GM10248 (cell line): ENCODE measurements at regions not wholly inside any gene's neighbourhood (a gene's known extent, or its start where the extent isn't known, plus 50 kb on each side); places are given as distances from the start of the nearest gene placed in this dataset.

Source experiments
- CTCF ChIA-PET: fragments of 300-600 bp; sonication (Branson Sonifier 250); formaldehyde crosslinking; extraction: SDS; loops from one replicate; lab custom pipeline; 2021; ENCODE audit warnings: antibody characterized with exemption; lab: Yijun Ruan, JAX
- POLR2A ChIA-PET: fragments of 350-650 bp; sonication (Branson Sonifier 250); formaldehyde crosslinking; extraction: SDS; loops from one replicate; lab custom pipeline; 2020; ENCODE audit warnings: antibody characterized with exemption; lab: Yijun Ruan, JAX
- DNase-seq: peaks from one replicate; pipeline ENCODE4 v3.0.0; 2012; ENCODE audit errors: extremely low spot score
- TF ChIP-seq, protein P1 (sequence below): IDR thresholded peaks from 2 replicates; pipeline ENCODE4 v1.5.1; 2012; ENCODE audit warnings: mild to moderate bottlenecking, low read depth; ENCODE audit errors: extremely low read depth, missing control alignments, control extremely low read depth

DNA sequence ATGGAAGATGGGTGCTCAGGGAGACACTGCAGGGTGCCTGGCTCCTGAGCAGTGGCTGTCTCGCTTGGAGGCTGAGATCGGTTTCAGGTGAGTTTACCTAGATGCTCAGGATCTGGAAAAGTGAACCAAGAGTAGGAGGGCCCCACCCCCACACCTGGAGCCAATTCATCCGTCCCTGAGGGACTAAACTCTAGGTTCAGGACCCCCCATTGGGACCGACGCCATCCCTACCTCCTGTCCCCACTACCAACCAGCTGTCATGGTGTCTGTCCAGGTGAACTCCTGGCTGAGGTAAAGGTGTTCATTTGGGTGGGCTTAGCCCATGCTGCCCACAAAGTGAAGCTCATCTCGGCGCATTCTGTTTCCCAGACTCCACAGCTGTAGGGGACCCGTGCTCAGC lies 174.6 kb upstream of the PLPP4 start:
- ChIA-PET POLR2A (no interaction called here), CTCF (no interaction called here)
- TF ChIP-seq, protein P1, sequence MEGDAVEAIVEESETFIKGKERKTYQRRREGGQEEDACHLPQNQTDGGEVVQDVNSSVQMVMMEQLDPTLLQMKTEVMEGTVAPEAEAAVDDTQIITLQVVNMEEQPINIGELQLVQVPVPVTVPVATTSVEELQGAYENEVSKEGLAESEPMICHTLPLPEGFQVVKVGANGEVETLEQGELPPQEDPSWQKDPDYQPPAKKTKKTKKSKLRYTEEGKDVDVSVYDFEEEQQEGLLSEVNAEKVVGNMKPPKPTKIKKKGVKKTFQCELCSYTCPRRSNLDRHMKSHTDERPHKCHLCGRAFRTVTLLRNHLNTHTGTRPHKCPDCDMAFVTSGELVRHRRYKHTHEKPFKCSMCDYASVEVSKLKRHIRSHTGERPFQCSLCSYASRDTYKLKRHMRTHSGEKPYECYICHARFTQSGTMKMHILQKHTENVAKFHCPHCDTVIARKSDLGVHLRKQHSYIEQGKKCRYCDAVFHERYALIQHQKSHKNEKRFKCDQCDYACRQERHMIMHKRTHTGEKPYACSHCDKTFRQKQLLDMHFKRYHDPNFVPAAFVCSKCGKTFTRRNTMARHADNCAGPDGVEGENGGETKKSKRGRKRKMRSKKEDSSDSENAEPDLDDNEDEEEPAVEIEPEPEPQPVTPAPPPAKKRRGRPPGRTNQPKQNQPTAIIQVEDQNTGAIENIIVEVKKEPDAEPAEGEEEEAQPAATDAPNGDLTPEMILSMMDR = no peak
- DNase-seq = no peak

DNA sequence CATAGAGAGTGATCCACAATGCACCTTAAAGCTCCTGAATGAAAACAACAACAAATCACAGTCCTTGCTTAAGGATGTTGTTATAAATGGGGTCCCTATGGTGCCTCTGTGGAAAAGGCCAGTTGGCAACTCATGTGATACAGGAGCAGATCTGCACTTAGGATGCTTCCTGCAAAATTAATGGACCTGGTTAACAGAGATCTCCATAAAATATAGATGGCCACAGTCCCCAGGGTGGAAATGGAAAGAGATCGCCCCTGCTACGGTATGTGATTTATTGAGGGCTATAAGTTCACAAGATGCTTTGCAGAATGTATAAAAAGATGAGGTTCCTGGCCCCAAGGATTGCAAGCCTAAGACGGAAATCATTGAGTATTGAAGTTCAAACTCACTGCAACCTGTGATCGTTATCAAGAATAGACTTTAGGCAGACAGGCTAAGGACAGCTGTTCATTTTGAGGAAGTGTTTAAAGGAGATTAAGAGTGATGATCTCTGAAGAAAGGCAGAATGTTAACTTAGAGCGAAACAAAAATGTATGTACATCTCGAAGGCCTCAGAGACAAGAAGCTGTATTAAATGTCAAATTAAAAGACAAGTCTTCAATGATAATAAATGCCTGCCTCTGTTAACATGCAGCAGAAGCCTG lies 174.1 kb upstream of the PLPP4 start:
- TF ChIP-seq, protein P1 = no peak
- ChIA-PET POLR2A (no interaction called here), CTCF (interaction anchor here (1.4 kb wide), 1 partner anchor 10 kb away, joined by 5 read pairs; no protein-coding TSS in a partner anchor)
- DNase-seq = no peak

DNA sequence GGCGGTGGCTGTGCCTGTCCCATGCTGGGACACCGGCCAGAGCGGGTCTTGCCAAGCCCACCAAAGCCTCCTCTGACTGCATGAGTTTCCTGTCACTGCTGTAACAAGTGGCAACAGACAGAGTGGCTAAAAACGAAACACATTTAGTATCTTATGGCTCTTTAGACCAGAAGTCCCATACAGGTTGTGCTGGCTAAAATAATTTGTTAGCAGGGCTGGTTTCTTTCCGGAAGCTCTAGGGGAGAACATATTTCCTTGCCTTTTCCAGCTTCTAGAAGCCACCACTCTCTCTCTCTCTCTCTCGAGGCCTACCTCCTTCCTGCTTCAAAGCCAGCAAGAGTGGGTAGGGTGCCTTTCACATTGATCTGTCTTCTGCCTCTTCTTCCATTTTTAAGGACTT lies 171.6 kb upstream of the PLPP4 start:
- TF ChIP-seq, protein P1 = no peak
- no peak for DNase-seq
- POLR2A ChIA-PET = no interaction called here
- CTCF ChIA-PET = interaction anchor here (0.8 kb wide), 1 partner anchor 10 kb away, joined by 3 read pairs; no protein-coding TSS in a partner anchor

DNA sequence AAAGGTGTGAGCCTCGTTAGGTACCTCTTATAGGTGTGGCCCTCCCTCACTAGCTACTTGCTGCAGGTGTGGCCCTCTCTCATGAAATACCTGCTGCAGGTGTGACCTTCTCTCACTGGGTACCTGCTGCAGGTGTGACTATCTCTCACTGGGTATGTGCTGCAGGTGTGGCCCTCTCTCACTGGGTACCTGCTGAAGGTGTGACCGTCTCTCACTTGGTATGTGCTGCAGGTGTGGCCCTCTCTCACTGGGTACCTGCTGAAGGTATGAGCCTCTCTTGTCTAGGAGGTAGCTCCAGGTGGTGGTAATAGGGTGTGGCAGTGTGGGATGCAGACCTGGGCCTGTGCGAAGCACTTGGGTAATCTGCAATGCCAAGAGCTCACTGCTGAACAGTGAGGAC lies 170.7 kb upstream of the PLPP4 start:
- no peak for DNase-seq
- CTCF ChIA-PET = no interaction called here
- POLR2A ChIA-PET = no interaction called here
- TF ChIP-seq, protein P1 = no peak

DNA sequence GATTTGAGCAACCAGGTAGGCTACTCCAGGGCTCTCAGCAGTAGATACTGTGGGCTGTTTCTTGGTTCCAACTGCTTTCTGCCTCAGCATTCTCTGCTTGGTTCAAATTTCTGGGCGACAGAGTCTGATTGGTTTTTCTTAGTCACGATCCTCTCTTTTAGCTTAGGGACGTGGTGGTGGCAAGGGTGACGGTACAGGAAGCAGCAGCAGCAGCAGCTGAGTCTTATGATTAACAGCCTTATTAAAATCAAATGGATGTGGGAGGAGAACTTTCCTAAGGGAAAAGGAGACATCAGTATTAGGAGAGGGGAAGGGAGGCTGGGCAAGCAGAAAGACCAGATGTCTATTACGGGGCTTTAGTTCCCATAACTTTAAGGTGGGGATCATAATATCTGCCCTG lies 156.5 kb upstream of the PLPP4 start:
- POLR2A ChIA-PET = no interaction called here
- no peak for DNase-seq
- CTCF ChIA-PET = interaction anchor here (1.4 kb wide), 1 partner anchor 17 kb away, joined by 3 read pairs; no protein-coding TSS in a partner anchor
- TF ChIP-seq, protein P1 = no peak

DNA sequence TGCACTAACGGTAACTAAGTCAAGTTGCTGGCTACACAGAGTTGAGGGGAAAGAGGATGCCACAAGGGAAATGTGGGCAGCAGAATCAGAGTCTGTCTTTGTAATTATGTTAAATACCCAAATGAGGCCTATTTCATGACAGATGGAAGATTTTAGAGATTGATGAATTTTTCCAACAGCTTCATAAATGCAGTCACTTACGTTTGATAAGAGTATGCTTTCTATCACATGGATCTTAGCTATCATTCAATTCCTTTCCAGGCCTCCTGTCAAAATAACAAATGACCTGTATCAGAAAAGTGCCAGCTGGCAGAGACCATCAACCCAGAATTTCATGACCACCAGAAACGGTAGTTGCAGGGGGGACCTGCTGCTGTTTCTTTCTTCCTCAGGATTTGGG lies 148.4 kb upstream of the PLPP4 start:
- no peak for DNase-seq
- ChIA-PET CTCF (interaction anchor here (1.0 kb wide), 1 partner anchor 9 kb away, joined by 3 read pairs; no protein-coding TSS in a partner anchor), POLR2A (no interaction called here)
- TF ChIP-seq, protein P1 = no peak

DNA sequence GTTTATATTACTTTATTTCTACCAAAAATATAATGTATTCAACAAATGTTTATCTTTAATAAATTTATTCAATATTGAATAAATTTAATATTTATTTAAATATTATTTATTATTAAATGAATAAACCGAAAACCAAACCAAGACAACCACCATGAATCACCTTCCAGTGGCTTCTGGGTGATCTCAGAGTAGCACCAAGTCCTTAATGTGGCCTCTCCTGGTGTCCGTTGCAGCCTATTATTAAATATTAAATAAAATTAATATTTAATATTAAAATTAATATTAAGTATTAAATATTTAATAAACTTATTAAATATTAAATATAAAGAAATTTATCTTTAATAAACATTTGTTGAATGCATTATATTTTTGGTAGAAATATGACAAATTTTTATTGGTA lies 143.3 kb upstream of the PLPP4 start:
- POLR2A ChIA-PET = no interaction called here
- TF ChIP-seq, protein P1 = no peak
- no peak for DNase-seq
- CTCF ChIA-PET = no interaction called here
